NCI-H2196 (cell line): ENCODE measurements at regions not wholly inside any gene's neighbourhood (a gene's known extent, or its start where the extent isn't known, plus 50 kb on each side); places are given as distances from the start of the nearest gene placed in this dataset.

Experiments
- DNase-seq: peaks from one replicate; lab custom pipeline; 2025; ENCODE audit not compliant: unreplicated experiment; lab: John Stamatoyannopoulos, UW

DNA sequence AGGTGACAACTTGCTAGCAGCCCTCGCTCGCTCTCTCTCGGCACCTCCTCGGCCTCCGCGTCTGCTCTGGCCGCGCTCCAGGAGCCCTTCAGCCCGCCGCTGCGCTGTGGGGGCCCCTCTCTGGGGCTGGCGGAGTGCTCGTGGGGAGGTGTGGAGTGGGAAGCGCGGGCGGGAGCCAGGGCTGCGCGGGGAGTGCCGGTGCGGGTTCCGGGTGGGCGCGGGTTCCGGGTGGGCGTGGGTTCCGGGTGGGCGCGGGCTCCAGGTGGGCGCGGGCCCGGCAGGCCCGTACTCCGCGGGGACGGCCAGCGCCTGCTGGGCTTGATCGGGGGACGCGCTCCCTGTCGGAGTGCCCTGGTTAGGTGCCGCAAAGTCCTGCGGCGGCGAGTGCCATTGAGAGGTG, 384.3 kb downstream of the GPM6A start:
- no peak for DNase-seq

GRCh38 chr4:175431694-175432093, 380.4 kb downstream of the GPM6A start:
- no peak for DNase-seq

DNA sequence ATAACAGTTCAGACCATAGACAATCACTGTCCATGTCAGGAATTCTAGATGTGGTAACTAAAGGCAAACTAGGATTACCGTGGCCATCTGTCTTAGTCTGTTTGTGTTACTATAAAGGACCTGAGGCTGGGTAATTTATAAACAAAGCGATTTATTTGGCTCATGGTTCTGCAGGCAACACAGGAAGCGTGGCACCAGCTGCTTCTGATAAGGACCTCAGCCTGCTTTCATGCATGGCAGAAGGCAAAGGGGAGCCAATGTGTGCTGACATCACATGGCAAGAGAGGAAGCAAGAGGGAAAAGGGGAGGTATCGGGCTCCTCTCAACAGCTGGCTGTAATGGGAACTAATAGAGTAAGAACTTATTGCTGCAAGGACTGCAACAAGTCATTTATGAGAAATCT, 376.7 kb downstream of the GPM6A start:
- peak; percentile 2 for DNase-seq

- no peak for DNase-seq
These were observed 375.9 kb downstream of the GPM6A start for GRCh38 chr4:175436196-175436595.

DNA sequence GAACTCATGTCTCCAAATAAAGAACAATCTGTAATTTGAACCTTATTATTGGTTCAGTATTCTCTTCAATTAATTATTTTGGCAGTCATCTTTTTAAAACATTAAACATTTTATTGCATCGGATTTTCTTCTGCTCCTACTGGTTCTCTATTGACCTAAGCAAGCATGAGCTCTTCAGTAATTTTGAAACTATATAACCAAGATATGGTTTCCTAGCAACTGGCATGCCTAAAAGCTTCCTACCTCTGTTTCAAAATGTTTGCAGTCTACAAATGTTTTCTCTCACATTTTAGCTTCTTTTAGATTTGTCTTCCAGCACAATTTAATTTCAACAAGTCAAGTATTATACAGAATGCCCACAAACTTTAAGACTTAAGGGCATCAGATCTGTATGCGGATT, 371.3 kb downstream of the GPM6A start:
- no peak for DNase-seq

- DNase-seq: no peak
These were observed 370.8 kb downstream of the GPM6A start for GRCh38 chr4:175441256-175441655.

GRCh38 chr4:175443547-175443946, 368.5 kb downstream of the GPM6A start:
- DNase-seq: no peak

DNA sequence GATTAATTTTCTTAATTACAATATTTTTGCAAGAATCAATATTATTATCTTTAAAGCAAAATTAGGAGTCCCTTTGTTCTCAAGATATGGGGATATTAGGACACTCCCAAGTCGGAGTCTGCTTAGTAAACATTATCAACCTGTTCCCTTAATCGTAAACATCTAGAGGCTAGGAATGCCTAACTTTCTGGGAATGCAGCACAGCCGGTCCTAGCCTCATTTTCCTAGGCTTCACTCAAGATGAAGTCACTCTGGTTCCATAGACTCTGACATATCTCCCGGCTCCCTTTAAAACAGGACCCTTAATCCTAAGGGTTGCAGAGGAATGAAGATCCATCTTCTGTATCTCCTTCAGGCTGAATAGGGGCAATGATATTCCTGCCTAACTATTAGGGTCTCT, 367.6 kb downstream of the GPM6A start:
- DNase-seq: no peak

GRCh38 chr4:175447016-175447415, 365.0 kb downstream of the GPM6A start:
- no peak for DNase-seq

GRCh38 chr4:175450446-175450845, 361.6 kb downstream of the GPM6A start:
- DNase-seq: no peak

- DNase-seq: no peak
These were observed 360.7 kb downstream of the GPM6A start for GRCh38 chr4:175451238-175451965.

DNA sequence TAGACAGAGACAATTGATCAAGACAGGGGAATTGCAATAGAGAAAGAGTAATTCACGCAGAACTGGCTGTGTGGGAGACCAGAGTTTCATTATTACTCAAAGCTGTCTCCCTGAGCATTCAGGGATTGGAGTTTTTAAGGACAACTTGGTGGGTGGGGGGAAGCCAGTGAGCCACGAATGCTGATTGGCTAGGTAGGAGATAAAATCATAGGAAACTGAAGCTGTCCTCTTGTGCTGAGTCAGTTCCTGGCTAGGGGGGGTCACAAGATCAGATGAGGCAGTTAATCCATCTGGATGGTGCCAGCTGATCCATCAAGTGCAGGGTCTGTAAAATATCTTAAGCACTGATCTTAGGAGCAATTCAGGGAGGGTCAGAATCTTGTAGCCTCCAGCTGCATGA, 358.6 kb downstream of the GPM6A start:
- no peak for DNase-seq

GRCh38 chr4:175456131-175456530, 355.9 kb downstream of the GPM6A start:
- DNase-seq: no peak

DNA sequence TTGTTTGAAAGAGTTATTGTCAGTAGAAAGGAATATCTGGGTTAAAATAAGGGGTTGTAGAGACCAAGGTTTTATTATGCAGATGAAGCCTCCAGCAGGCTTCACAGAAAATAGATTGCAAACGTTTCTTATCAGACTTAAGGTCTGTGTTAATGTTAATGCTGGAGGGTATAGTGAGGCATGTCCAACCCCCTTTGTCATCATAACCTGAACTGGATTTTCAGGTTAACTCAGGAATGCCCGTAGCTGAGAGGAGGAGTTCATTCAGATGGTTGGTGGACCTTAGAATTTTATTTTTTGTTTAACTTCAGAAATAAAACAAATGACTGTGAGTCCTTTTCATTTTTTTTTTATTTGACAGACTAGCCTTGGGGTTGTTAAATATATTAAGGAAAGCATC, 354.1 kb downstream of the GPM6A start:
- no peak for DNase-seq

DNA sequence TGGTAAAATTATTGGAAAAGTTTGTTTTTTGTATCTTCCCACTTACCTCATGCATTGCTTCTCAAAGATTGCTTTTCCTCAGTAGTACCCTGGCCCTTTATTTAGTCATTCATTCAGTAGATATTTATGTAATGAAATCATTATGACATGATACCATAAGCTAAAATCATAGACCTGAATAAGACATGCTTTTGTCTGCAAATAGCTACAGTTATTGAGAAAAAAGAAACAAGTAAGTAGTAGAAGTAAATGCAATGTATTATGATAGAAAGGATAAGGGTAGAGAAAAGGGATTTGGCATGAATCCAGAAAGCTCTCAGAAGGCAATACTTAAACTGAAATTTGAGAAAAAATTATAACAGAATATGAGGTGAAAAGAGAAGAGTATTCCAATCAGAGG, 352.5 kb downstream of the GPM6A start:
- DNase-seq: no peak

DNA sequence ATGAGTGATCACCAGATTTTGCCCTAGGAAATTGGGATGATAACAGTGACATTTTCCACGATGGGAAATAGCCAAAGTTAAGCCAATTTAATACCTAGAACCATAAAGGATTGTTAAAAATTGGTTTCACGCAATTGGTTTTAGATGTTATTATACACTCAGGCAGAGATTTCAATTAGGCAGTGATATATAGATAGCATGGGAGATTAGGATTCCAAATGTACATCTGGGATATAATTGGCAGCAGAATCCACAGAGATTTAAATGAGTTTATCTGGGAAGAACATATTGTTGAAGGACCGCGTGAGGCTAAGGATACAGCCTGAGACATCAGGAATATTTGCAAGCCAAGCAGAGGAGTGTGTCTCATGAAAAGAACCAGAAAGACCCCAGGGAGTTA, 351.6 kb downstream of the GPM6A start:
- DNase-seq: no peak

DNA sequence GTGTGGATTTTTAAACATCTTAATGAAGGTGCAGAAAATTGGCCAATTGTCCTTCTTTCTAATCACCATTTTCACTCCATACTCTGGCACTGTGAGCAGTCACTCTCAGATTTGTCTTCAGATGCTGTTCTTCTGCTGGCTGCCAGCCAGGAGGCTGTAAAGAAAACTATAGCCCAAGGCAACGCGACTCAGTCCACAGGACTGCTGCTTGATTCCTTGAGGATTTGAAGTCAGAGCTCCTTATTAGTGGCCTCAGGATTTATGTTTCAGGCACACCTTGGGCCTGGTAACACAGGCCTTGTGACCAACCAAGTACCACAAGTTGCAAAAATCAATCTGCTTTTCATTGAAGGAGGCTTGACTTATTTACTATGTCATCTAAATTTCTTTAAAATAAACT, 342.6 kb downstream of the GPM6A start:
- DNase-seq: no peak

DNA sequence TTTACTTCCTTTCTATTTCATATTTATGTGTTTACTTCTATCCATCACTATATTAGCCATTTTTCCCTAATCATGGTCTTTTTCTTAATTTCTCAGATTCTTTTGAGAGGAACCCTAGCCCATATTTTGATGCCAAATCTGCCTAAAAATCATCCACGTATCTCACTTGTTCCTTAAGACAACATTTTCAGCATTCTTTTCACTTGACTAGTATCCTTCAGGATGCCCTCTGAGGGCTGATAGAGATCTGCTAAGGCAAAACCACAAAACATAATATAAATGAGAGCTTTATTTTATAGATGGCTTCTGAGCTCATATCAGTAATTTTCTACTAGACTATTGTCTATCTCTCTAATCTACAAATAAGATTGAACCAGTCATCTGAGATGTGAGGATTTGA, 341.9 kb downstream of the GPM6A start:
- no peak for DNase-seq

- DNase-seq: no peak
These were observed 331.7 kb downstream of the GPM6A start for GRCh38 chr4:175480404-175480803.

DNA sequence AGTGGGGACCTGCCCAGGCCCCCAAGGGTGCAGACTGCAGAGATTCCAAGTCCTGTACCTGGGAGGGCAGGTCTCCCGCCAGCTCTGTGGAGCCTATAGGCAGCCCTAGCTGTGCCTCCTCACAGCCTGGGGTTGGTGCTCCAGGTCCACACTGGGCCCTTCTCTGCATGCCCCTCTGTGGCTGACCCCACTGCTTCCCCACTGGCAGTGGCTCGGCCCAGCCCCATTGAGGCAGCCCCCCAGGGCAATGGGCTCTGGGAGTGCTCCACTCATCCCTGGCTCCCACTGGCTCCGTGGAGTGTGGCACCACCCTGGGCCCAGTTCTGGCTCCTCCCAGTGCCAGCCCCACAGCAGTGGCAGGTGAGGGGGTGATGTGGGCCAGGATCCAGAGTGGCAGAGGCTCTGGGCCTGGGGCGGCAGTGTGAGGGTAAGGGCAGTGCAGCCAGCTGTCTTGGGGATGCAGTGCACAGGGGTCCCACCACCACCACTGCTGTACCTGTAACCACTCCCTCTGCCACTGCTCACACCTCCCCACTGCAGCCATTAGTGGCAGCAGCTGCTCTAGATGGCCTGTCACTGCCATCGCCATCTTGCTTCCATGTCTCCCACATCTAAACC, 312.2 kb downstream of the GPM6A start:
- DNase-seq: no peak

DNA sequence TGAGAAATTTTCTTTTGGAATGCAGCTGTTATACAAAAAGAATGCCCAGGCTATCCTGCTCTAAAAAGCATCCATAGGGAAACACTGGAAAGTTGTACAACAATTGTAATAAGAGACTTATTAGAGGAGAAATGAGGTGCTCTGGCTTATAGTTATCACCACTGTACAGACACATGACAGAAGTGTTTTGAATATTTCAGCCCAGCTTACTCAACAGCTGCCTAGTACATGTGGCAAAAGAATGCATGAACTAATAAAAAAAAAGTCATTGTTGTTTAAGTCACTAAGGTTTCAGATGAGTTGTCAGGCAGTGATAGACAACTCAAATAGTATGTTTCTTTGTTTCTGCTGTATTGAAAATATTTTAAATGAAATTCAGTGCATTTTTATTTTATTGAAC, 307.7 kb downstream of the GPM6A start:
- DNase-seq: no peak

DNA sequence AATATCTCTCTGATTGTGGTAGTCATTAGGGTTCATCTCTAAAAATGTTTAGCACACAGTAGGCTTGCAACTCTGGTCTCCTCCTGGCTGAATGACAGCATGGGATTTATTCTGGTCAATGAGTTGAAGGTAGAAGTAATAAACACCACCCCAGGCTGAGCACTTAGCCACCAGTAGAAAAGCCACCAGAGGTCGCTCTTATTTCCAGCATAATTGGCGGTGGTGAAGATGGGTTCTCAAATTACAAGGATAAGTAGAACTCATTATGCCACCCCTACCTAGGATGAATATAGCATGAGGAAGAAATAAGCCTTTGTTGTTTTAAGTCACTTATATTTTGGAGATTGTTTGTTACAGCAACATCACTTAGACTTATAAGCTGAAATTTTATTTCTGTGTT, 302.7 kb downstream of the GPM6A start:
- DNase-seq: no peak

DNA sequence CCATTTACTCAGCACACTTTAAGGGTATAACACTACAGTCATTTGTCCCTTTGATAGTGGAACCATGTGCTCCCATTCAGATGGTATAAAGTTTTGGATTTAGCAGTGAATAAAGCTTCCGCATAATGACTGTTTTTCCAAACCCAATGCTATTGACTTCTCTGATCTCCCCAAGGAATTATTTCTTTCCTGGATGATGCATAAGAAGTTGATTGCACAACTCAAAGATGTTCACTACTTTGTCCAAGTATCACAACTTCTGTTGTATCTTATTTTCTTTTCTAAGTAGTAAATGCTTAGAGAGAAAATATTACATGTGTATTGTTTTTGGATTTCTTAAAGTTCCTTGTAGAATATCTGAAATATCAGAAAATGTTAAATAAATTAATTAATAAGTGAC, 300.2 kb downstream of the GPM6A start:
- DNase-seq: no peak
